Stomach (tissue), 4 donors: ENCODE measurements at regions not wholly inside any gene's neighbourhood (a gene's known extent, or its start where the extent isn't known, plus 50 kb on each side); places are given as distances from the start of the nearest gene placed in this dataset.

Source experiments
- EP300 ChIP-seq: sonication (generic); formaldehyde crosslinking; IDR thresholded peaks from one replicate; pipeline ENCODE4 v1.6.1; 2017; ENCODE audit warnings: antibody characterized with exemption
- POLR2A ChIP-seq, 4 donors: fragments of 450-650 bp; IDR thresholded peaks; one replicate each; pipeline ENCODE4 v1.6.1; 2016; ENCODE audit warnings: antibody characterized with exemption in 4 of 4, control low read depth in 2 of 4, mild to moderate bottlenecking in 1 of 4, moderate library complexity in 1 of 4
- POLR2AphosphoS5 ChIP-seq, 3 donors: sonication (generic); formaldehyde crosslinking; IDR thresholded peaks; one replicate each; pipeline ENCODE4 v1.6.1; 2016; ENCODE audit warnings: antibody characterized with exemption in 3 of 3
- TF ChIP-seq, protein P1 (sequence below), 7 experiments: fragments of 450-650 bp in 4 of 7; fragments of 200-600 bp in 3 of 7; sonication (generic) in 3 of 7; IDR thresholded peaks; one replicate each; pipeline ENCODE4 v1.5.1; 2016 to 2019; ENCODE audit warnings: antibody characterized with exemption in 7 of 7, control low read depth in 2 of 7, mild to moderate bottlenecking in 1 of 7

DNA sequence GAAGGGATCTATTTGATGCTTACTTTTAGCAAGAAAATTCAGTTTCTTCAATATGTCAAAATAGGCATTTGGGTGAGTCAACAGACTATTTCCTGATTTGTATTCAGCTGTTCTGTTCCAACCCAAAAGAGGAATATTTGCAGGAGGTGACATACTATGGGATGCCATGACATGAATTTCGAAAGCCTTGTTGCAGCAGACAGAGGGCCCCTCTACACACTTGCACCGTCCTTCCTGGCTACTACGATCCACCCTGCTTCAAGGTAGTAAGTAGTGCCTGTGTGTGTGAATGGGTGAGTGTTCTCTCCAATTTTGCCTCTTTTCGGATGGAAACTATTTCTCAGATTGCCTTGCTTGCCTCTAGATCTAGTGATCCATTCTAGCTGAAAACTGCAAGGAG is 413.0 kb upstream of the ADARB2 start:
- TF ChIP-seq, protein P1, sequence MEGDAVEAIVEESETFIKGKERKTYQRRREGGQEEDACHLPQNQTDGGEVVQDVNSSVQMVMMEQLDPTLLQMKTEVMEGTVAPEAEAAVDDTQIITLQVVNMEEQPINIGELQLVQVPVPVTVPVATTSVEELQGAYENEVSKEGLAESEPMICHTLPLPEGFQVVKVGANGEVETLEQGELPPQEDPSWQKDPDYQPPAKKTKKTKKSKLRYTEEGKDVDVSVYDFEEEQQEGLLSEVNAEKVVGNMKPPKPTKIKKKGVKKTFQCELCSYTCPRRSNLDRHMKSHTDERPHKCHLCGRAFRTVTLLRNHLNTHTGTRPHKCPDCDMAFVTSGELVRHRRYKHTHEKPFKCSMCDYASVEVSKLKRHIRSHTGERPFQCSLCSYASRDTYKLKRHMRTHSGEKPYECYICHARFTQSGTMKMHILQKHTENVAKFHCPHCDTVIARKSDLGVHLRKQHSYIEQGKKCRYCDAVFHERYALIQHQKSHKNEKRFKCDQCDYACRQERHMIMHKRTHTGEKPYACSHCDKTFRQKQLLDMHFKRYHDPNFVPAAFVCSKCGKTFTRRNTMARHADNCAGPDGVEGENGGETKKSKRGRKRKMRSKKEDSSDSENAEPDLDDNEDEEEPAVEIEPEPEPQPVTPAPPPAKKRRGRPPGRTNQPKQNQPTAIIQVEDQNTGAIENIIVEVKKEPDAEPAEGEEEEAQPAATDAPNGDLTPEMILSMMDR (IDR thresholded peaks at IDR 0.05), result no peak
- TF ChIP-seq POLR2A (IDR thresholded peaks at IDR 0.05) (no peak), POLR2AphosphoS5 (IDR thresholded peaks at IDR 0.05) (no peak), EP300 (no peak)
